ENCODE measurements at regions not wholly inside any gene's neighbourhood (a gene's known extent, or its start where the extent isn't known, plus 50 kb on each side); places are given as distances from the start of the nearest gene placed in this dataset.

DNA sequence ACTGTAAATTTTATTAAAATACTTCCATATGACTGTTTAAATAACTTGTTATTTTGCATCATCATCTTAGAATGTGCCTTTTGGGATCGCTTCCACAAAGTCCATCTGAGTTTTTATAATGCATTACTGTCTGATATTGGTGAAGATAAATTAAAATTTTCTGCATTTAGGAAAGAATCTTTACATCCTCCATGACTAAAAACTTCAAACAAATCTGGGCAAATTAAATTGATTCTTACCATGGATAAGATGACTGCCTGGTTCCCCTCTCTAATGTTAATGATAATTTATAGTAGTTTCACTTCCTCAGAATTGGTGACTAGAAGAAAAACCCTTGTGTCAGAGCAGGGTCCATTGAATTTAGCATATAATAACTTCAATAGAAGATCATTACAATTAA, 94.7 kb upstream of the SLC38A4 start:
- TF ChIP-seq, protein P1, sequence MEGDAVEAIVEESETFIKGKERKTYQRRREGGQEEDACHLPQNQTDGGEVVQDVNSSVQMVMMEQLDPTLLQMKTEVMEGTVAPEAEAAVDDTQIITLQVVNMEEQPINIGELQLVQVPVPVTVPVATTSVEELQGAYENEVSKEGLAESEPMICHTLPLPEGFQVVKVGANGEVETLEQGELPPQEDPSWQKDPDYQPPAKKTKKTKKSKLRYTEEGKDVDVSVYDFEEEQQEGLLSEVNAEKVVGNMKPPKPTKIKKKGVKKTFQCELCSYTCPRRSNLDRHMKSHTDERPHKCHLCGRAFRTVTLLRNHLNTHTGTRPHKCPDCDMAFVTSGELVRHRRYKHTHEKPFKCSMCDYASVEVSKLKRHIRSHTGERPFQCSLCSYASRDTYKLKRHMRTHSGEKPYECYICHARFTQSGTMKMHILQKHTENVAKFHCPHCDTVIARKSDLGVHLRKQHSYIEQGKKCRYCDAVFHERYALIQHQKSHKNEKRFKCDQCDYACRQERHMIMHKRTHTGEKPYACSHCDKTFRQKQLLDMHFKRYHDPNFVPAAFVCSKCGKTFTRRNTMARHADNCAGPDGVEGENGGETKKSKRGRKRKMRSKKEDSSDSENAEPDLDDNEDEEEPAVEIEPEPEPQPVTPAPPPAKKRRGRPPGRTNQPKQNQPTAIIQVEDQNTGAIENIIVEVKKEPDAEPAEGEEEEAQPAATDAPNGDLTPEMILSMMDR (IDR thresholded peaks at IDR 0.05): no peak
- no peak for TF ChIP-seq POLR2A (IDR thresholded peaks at IDR 0.05)
- no peak for TF ChIP-seq POLR2AphosphoS5 (IDR thresholded peaks at IDR 0.05)
- TF ChIP-seq EP300 (IDR thresholded peaks at IDR 0.05): no peak
